Vagina (tissue), 2 donors: ENCODE measurements at regions not wholly inside any gene's neighbourhood (a gene's known extent, or its start where the extent isn't known, plus 50 kb on each side); places are given as distances from the start of the nearest gene placed in this dataset.

Source experiments
- POLR2A ChIP-seq, 2 donors: fragments of 450-650 bp; IDR thresholded peaks; one replicate each; pipeline ENCODE4 v1.6.1; 2017; ENCODE audit warnings: antibody characterized with exemption in 2 of 2, mild to moderate bottlenecking in 2 of 2, moderate library complexity in 2 of 2
- POLR2AphosphoS5 ChIP-seq, 2 donors: sonication (generic); formaldehyde crosslinking; IDR thresholded peaks; one replicate each; pipeline ENCODE4 v1.9.0; 2017; ENCODE audit warnings: antibody characterized with exemption in 2 of 2, mild to moderate bottlenecking in 2 of 2, low read depth in 1 of 2; ENCODE audit not compliant: insufficient read depth in 1 of 2
- TF ChIP-seq, protein P1 (sequence below), 3 experiments: fragments of 450-650 bp in 2 of 3; fragments of 200-600 bp in 1 of 3; sonication (generic) in 1 of 3; IDR thresholded peaks; one replicate each; pipeline ENCODE4 v1.5.1; 2017 to 2019; ENCODE audit warnings: antibody characterized with exemption in 3 of 3, mild to moderate bottlenecking in 2 of 3, moderate library complexity in 2 of 3

GRCh38 chr6:18835976-18836375, 448.8 kb downstream of the RNF144B start:
- TF ChIP-seq, protein P1, sequence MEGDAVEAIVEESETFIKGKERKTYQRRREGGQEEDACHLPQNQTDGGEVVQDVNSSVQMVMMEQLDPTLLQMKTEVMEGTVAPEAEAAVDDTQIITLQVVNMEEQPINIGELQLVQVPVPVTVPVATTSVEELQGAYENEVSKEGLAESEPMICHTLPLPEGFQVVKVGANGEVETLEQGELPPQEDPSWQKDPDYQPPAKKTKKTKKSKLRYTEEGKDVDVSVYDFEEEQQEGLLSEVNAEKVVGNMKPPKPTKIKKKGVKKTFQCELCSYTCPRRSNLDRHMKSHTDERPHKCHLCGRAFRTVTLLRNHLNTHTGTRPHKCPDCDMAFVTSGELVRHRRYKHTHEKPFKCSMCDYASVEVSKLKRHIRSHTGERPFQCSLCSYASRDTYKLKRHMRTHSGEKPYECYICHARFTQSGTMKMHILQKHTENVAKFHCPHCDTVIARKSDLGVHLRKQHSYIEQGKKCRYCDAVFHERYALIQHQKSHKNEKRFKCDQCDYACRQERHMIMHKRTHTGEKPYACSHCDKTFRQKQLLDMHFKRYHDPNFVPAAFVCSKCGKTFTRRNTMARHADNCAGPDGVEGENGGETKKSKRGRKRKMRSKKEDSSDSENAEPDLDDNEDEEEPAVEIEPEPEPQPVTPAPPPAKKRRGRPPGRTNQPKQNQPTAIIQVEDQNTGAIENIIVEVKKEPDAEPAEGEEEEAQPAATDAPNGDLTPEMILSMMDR (IDR thresholded peaks at IDR 0.05), result no peak
- no peak for TF ChIP-seq POLR2AphosphoS5 (IDR thresholded peaks at IDR 0.05; ENCODE audit: insufficient read depth in 1 of 2, low read depth in 1 of 2)
- TF ChIP-seq POLR2A (IDR thresholded peaks at IDR 0.05), result no peak
